Osteoblast (primary cell): ENCODE measurements at regions not wholly inside any gene's neighbourhood (a gene's known extent, or its start where the extent isn't known, plus 50 kb on each side); places are given as distances from the start of the nearest gene placed in this dataset.
A peak's percentile ranks its signal among the peaks of the same experiment; 100 is the strongest.

Experiments
- DNase-seq: peaks from one replicate; pipeline ENCODE4 v3.0.0; 2011; ENCODE audit warnings: low spot score, mixed read lengths; ENCODE audit not compliant: insufficient read length; ENCODE audit errors: missing footprints
- H2AFZ ChIP-seq: 2 replicates; pipeline ENCODE4 v1.6.0; 2011; ENCODE audit warnings: mild to moderate bottlenecking, low read length
- H3K27ac ChIP-seq: 2 replicates; pipeline ENCODE4 v1.5.1; 2011; ENCODE audit warnings: mild to moderate bottlenecking, low read depth, low read length, moderate library complexity
- H3K27me3 ChIP-seq: 2 replicates; pipeline ENCODE4 v1.6.0; 2012; ENCODE audit warnings: mild to moderate bottlenecking, control low read depth, inconsistent platforms, low read length, moderate library complexity; ENCODE audit not compliant: insufficient read depth
- H3K36me3 ChIP-seq: 2 replicates; pipeline ENCODE4 v1.5.1; 2011; ENCODE audit warnings: mild to moderate bottlenecking, low read length, control low read depth, moderate library complexity; ENCODE audit not compliant: insufficient read depth
- H3K4me1 ChIP-seq: 2 replicates; pipeline ENCODE4 v1.5.1; 2011; ENCODE audit warnings: mild to moderate bottlenecking, low read length, control low read depth, moderate library complexity; ENCODE audit not compliant: insufficient read depth
- H3K4me2 ChIP-seq: 2 replicates; pipeline ENCODE4 v1.6.0; 2011; ENCODE audit warnings: mild to moderate bottlenecking, low read length; ENCODE audit not compliant: insufficient read depth
- H3K4me3 ChIP-seq: fragments of 200-600 bp; sonication (generic); 3 replicates; pipeline ENCODE4 v1.5.1; 2012; ENCODE audit warnings: mild to moderate bottlenecking, low read length, inconsistent platforms; ENCODE audit not compliant: insufficient read depth
- H3K79me2 ChIP-seq: 2 replicates; pipeline ENCODE4 v1.6.0; 2012; ENCODE audit warnings: mild to moderate bottlenecking, low read length, control low read depth, inconsistent platforms; ENCODE audit not compliant: insufficient read depth
- H3K9me3 ChIP-seq: 2 replicates; pipeline ENCODE4 v1.5.1; 2011; ENCODE audit warnings: low read depth, low read length, control low read depth
- H4K20me1 ChIP-seq: 2 replicates; pipeline ENCODE4 v1.6.0; 2012; ENCODE audit warnings: mild to moderate bottlenecking, low read length, control low read depth; ENCODE audit not compliant: insufficient read depth
- CTCF ChIP-seq: IDR thresholded peaks from 2 replicates; pipeline ENCODE4 v1.5.1; 2011; ENCODE audit warnings: mild to moderate bottlenecking, low read depth, low read length, moderate library complexity; ENCODE audit errors: extremely low read depth

GRCh38 chr10:63007112-63007511 is 126.0 kb upstream of the NRBF2 start:
- no peak for TF ChIP-seq CTCF
- no peaks in the 10 kb centered on the region for H3K36me3 ChIP-seq
- peaks cover 18% of the 10 kb centered on the region for H3K27me3 ChIP-seq
- H3K4me3 ChIP-seq = no peak overlapping the region
- no peak overlapping the region for H3K4me2 ChIP-seq
- no peak overlapping the region for H2AFZ ChIP-seq
- H3K4me1 ChIP-seq = peaks cover 5% of the 10 kb centered on the region
- no peaks in the 10 kb centered on the region for H3K79me2 ChIP-seq
- H3K27ac ChIP-seq = no peak overlapping the region
- H4K20me1 ChIP-seq = no peaks in the 10 kb centered on the region
- no peaks in the 10 kb centered on the region for H3K9me3 ChIP-seq
- DNase-seq = no peak

DNA sequence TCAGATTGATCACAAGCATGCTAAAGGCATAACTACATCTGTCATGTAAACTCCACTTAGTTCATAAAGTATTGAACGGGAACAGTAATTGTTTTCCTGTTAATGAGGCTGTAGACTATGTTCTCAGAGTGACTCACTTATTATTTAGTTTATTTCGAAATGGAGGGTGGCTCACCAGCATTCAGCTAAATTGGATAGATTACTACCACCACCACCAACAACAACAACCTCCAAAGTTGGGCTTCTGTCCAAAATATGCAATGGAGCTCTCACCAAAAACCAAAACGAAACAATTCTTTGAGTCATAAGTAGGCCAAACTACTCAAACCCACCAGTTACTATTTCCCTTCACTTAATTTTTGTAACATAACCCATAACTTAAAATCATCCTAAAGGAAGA is 127.9 kb upstream of the NRBF2 start:
- Histone ChIP-seq H2AFZ (no peak overlapping the region), H4K20me1 (no peaks in the 10 kb centered on the region), H3K27me3 (peaks cover 18% of the 10 kb centered on the region), H3K4me1 (peaks cover 5% of the 10 kb centered on the region), H3K9me3 (no peaks in the 10 kb centered on the region), H3K4me3 (no peak overlapping the region), H3K27ac (no peak overlapping the region), H3K79me2 (no peaks in the 10 kb centered on the region), H3K4me2 (no peak overlapping the region), H3K36me3 (no peaks in the 10 kb centered on the region)
- no peak for TF ChIP-seq CTCF
- peak; percentile 48 for DNase-seq

GRCh38 chr10:63003816-63004453 is 129.2 kb upstream of the NRBF2 start:
- Histone ChIP-seq H3K27ac (no peak overlapping the region), H3K36me3 (no peaks in the 10 kb centered on the region)

DNA sequence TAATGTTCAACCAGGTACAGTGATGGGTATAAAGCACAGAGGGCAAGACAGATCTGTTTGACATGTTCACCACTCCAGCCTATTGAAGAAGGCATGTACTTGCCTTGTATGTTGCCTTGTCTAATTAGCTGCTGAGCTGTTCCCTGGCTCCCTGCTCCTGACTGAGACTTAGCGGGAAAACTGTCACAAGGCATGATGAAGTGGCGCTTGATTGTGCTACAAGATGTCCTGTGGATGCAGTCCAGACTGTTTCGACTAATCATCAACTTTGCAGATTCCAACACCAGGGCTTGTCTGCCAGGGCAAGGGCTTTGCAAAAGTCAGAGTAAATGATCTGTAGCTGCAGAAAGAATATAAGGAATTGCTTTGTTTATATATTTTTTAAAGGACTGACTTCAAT is 136.2 kb upstream of the NRBF2 start:
- DNase-seq = no peak

More at GRCh38 chr10:63003816-63004453, 129.2 kb upstream of the NRBF2 start:
- Histone ChIP-seq H2AFZ (no peak overlapping the region), H3K79me2 (no peaks in the 10 kb centered on the region), H3K9me3 (no peaks in the 10 kb centered on the region), H3K27me3 (peaks cover 13% of the 10 kb centered on the region), H3K4me3 (no peak overlapping the region), H4K20me1 (no peaks in the 10 kb centered on the region), H3K4me1 (peaks cover 5% of the 10 kb centered on the region), H3K4me2 (no peak overlapping the region)
- TF ChIP-seq CTCF = peak; percentile 35
- DNase-seq = no peak

More for the DNA sequence above, 136.2 kb upstream of the NRBF2 start:
- Histone ChIP-seq H2AFZ (no peak overlapping the region), H3K4me2 (no peak overlapping the region), H3K4me3 (no peak overlapping the region), H3K36me3 (no peaks in the 10 kb centered on the region), H3K27me3 (peaks cover 2% of the 10 kb centered on the region), H3K27ac (no peak overlapping the region), H3K9me3 (no peaks in the 10 kb centered on the region), H3K79me2 (no peaks in the 10 kb centered on the region), H4K20me1 (no peaks in the 10 kb centered on the region), H3K4me1 (peaks cover 9% of the 10 kb centered on the region)
- no peak for TF ChIP-seq CTCF
